SW 1271 (cell line): ENCODE measurements at regions not wholly inside any gene's neighbourhood (a gene's known extent, or its start where the extent isn't known, plus 50 kb on each side); places are given as distances from the start of the nearest gene placed in this dataset.

Source experiments
- DNase-seq, 2 experiments: peaks; one replicate each; lab custom pipeline; 2025; lab: John Stamatoyannopoulos, UW

DNA sequence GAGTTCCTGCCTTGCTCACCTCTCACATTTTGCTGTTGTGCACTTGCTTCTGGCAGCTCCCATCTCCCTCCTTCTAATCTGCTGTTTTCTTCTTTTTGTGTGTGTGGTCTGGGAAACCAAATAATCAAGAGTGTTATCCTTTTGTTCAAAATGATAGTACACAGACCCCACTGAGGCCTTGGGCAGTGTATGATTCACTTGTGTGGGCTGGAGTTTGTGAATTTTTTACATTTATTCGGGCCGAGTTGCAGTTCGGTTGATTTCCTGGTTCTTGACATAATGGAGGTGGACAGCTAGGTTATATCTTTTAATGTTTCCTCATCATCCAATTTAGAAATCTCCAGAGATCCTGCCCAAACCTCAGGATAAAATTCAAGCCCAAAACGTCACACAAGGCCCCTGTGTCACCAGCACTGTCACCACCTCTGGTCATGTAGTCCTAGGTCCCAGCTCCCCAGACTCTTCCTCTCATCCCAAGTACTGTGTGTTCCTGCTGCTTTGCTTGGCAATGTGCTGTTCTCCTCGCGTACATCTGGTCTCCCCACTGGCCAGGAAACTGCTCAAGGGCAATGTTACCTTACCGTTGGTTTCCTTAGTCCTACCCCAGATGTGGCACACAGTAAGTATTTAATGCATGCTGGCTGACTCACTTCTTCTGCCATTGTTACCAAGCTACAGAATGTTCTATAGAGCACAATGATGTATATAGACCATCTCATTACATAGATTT, 55.7 kb upstream of the PHACTR2 start:
- DNase-seq: no peak

DNA sequence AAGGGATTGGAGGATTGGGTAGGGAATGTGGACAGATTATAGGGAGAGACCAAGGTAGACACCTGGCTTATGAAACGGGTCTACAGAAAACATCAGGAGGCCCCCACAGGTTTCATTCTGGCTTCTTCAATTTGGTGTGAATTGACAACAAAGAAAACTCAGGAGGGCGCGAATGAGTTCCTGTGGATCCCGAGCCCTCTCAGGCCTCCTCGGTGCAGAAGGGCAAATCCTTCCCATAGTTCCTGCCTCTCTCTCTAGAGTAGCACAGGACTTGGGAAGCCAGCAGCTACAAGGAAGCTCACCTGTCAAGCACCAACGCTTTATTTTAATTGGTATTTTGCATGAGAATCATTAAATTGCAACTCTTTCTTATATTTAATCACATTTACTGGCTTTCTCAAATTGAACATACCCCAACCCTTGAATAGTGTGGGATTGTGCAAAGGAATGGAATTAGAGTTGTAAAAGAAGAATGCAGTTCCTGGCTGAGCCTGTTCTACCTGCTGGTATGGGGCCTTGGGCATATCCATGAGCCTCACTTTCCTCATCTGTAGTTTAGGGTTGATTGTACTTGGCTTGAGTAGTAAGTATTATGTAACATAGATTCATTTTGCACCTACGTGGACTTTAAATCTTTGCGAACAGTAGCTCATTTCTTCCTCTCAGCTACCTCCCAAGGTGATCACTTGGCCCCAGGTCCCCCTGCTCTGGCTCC, 56.4 kb upstream of the PHACTR2 start:
- DNase-seq: no peak

DNA sequence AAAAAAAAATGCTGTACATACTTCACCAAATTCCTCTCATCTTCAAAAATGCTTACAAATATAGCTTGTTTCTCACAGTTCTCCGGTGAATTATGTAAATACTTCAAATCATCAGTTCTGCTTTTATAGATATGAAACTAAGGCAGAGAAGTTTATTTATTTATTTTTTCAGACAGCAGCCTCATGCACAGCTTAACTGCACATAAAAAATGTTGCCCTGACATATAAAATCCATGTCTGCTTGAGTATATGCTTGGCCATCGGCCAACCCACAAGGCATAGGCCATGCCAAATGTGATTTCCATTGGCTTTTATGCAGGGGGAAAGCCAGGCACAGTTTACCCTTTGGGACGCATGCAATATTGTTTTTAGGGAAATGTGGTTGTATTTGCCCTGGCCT, 57.3 kb upstream of the PHACTR2 start:
- no peak for DNase-seq

DNA sequence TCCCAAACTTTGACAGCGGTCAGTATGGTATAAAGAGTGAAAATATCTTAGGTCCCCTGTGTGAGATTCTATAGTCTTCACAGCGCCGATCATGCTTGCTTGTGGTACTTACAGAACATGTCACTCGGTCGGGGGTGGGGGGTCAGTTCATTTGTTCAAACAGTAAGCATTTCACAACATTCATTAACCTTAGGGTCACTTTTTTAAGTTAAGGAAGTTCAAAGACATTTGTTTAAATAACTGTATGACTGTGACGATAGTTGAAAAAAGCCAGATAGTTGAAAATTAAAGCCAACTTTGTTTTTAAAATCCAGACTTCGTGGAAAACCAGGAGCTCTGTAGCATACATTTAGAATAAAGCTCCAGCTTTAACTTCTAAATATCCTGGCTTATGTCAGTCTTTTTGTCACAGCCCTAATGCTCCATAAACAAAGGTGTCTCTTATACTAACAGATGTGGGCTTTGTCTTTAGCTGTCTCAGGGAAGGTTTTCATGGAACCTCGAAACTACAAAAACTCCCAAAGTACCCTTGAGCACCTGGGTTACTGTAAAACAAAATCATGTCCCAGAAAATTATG, 57.9 kb upstream of the PHACTR2 start:
- DNase-seq: no peak

DNA sequence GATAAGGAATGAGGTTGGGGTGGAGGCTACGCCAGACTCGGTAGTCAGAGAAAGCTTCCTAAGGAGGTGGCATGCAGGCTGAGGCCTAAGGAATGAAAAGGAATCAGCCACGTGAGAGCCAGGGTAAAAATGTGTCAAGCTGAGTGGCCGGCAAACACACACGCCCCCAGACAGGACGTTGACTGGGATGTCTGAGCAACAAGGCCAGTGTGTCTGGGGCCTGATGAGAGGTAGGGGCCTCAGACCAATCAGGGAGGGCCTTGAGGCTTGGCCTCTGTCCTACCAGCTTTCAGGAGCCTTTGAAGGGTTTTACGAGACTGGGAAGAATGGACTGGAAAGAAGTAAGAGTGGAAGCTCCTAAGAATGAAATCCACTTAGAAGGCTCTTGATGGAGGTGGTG, 61.0 kb upstream of the PHACTR2 start:
- no peak for DNase-seq

DNA sequence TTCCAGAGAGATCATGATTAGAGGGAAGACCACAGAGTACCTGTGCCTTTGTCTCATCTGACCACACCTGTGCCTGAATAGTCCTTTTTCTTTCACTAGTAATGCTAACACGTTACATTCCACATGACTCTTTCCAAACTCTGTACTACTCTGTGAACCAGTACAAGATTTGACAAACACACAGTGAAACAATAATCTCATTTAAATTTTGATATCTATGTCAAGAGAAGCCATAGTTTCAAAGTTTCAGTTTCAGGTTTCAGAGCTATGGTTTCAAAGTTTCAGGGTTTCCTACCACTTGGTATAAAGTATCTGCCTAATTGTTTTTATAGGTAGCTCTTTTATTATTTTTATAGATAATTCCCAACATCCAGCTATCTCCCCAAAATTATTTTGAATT, 62.0 kb upstream of the PHACTR2 start:
- DNase-seq: no peak

DNA sequence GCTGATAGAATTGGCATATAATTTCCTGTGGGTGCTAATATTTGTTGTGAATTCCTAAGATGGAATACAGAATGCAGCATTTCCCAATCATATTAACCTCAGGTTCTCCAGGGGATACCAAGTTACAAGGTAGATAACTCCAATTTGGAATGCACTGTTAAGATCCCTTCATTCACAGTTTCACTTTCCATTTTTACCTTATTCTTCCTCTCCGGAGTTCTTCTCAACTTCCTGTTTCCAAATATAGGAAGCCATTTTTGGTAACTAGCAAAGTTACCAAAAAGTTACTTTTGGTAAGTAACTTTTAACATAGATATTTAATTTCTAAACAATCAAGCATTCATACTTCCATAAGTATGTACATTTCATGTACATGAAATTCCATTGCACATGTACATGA, 63.5 kb upstream of the PHACTR2 start:
- no peak for DNase-seq

DNA sequence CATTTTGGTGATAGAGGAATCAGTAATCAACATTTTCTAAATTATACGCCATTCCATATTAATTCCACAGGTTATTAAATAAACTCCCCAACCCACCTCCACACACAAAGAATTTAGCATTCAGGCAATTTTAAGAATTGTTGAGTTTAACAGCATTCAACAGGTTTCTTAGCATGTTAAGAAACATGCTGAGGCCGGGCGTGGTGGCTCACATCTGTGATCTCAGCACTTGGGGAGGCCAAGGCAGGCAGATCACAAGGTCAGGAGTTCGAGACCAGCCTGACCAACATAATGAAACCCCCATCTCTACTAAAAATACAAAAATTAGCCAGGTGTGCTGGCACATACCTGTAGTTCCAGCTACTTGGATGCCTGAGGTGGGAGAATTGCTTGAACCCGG, 64.0 kb upstream of the PHACTR2 start:
- no peak for DNase-seq

DNA sequence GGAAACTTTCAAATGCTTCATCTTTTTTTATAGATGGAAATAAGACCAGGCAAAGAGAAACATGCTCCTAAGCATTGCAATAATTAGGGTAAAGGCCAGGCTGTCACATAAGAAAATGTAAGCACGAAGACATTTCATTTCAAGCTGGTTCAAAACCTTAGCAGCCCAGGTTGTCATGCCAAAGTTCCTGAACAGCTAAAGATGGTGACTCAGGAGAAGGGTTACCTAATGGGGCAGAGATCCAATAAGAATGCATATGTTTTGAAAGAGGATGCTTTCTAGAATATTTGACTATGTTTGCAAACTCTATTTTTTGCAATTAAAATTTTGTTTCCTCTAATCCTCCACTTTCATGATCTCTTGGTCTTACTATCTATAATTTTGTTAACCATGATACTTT, 65.6 kb upstream of the PHACTR2 start:
- DNase-seq: no peak

DNA sequence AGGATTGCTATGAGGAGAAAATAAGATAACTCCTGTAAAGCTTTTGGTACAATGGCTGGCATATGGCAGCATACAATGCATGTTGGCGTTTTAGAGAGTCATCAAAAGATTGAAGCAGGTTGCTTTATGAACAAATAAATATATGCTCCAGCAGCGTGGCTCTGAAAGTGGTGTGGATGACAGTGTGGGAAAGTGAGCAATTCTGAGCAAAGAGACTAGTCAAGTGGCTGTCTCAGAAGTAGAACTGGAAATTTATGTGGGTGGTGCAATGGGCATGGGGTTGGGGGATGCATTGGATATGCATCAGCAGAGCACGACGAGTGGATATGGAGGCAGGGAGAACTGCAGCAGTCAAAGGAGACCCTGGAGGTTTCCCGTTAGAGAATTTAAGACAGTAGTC, 66.2 kb upstream of the PHACTR2 start:
- DNase-seq: no peak

DNA sequence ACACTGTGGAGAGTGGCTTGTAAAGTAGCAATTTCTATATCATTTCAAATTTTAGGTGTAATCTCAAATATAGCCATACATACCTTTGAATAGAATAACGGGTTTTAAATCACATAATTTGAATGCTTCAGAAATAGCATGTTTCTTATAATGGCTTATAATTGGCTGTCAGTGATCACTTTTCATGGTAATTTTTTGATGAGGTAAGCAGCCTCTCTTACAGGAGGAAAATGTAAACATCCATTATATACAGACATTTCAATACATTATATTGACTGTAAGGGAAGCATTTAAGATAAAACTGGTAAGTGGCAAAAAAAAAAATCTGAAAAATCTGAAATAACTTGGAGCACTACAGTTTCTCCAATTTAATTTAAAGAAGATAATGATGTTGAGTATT, 67.8 kb upstream of the PHACTR2 start:
- no peak for DNase-seq

DNA sequence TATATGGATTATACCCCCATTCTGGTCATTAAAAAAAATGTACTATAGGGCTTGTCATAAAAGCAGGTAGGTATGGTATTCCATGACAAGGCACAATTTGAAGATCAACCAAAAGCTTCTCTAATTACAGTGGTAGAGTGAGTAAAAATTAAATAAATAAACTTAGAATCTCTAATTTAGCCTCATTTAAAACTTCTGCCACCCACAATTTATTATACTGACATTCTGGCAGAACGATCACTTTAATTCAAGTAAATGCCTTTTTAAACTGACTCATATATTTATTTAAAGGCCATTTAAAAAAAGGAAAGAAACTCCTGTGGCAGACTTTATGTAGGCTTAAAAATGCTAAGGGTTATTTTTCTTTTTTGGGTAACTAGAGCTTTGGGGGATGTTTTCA, 68.3 kb upstream of the PHACTR2 start:
- DNase-seq: no peak

DNA sequence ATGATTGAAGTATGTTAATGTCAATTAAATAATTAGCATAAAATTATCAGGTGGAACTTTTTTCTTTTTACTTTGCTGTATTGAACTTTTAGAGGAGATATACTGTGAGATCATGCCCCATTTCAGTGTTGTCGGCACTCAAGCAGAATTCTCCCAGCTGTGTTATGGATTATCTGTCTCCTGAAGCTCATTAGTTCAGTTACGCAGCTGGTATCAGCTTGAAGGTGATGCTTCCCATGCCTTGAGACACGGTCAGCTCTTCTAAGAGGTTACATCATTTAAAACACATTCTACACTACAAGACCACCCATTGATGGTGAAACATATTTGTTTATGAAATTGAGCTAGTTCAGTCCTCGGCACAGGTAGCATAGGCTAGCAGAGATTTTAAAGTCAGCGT, 68.9 kb upstream of the PHACTR2 start:
- DNase-seq: no peak

DNA sequence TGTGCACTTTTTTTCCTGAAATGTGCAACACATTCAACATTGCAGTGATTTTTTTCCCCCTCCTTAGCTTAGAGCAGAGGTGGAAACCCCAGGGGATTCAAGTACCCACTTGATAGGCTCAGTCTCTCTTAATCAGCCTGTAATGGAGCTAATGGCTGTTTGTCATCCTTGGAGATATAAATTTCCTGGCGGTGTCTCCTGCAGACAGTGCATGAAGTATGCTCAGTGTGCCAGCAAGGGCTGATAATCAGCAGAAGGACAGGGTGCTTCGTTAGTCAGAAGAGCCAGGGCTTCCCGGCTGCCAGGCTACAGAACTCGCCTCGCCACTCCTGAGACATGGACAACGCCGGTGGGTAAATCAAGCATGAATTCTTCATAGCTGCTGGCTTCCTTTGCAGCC, 69.8 kb upstream of the PHACTR2 start:
- no peak for DNase-seq

DNA sequence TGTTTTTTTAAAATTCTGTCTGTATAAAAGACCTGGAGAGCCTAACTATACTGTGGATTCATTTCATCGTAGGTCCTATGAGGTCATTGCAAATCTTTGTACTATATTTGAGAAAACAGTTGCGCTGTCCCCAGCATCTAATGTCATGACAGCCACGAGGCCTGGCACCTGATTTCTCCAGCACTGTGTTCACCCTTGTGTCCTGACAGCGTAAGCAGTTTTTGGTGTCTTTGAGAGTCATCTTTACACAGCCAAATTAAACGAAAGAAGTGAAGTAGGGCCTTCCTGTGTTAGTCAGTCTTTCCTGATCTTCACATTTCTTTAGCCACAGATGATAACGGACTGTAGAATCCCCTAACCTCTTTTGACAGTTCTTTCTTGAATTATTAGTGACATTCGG, 70.6 kb upstream of the PHACTR2 start:
- no peak for DNase-seq

DNA sequence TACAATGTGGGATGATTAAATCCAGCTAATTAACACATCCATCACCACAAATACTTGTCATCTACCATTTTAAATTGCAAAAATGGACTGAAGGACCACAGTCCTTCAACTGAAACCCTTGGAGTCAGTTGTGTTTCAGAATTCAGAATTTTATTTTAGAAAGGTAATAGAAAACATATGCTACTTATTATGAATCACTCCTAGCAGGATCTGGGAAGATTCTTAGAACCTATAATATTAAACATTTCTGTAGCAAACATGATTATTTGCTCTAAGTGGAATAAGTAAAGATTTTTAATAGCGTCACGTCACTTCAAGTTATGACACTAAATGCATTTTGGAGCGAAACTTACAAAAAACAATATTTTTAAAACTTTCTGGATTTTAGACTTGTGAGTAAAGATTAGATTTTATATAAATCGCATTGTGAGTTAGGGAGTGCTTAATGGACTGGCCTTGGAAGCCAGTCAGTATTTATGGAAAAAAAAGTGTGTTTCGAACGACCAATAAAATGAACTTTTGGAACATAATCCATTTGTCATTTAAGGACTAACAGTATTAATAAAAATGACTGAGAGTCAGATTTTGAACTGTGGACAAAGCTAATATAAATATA, 71.8 kb upstream of the PHACTR2 start:
- DNase-seq: no peak

DNA sequence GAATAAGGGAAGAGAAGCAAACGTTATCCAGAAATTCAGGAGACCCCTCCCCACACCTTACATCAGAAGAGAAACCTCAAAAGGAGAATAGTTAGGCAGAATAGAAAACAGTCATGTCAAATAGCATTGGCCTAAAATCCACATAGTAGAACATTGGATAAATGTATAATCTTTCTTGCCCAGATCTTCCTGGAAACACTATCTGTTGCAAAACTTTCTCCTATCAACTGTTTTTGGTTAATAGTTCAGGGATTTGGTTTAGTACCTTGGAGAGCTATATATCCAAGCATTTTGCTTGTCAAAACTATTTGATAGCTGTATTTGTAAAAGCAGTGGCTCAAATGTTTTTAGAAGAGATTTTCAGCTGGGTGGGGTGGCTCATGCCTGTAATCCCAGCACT, 74.3 kb upstream of the PHACTR2 start:
- DNase-seq: no peak

DNA sequence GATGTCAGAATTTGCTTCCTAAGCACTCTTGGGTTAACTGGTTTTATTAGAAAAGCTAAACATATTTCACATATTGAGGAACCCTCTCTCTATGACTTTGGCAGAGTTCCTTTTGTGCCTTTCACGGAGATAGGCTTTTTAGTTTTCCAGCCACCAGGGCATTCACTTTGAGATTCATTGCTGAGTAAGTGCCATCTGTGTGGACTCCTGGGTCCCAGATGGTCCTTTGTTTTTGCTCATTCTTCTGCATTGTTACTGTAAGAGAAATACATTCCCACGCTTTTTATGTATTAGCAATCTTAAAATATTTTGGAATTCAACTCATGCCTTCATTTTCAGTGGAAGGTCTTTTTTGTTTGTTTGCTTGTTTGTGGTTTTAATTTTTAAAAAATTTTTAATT, 76.3 kb upstream of the PHACTR2 start:
- no peak for DNase-seq

DNA sequence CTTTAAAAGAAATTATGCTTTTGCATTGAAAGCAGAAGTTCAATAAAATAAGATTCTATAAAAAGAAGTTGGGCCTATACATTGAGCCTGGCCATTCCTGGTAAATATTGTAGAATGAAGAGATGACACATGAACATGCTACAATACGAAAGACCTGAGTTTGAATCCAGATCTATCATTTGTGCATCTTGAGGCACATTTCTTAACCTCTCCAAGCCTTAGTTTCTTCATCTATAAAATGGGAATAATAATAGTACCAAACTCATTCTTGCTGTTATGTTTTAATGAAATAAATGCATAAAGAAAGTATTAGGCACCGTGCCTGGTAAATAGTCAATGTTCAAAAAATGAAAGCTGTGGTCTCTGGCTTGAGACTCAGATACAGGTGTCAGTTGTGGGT, 76.9 kb upstream of the PHACTR2 start:
- DNase-seq: no peak

DNA sequence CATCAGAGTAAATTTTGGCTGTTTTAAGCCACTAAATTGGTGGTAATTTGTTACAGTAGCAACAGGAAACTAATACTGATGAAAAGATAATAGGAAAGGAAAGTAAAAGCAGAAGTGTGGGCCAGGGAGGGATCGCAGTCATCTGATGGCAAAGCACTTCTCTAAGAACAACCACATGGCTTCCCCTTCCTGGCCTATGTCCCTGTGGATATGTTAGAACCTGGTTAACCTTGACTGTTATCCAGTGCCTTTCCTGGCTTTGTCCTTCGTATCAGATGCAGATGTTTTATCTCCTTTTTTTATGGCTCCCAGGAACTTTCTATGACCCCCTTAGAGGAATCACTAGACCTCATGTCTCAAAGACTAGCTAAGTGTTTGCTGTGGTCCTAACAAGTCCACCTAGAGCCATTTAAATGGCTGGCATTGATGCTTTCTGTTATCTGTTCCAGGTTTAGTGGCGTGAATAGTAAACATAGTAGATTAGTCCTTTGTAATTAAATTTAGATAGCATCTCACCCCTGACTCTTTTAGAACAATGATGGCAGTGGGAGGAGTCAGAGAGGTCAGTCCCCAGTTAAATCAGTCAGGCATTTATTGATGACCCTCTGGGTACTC, 79.2 kb upstream of the PHACTR2 start:
- no peak for DNase-seq

DNA sequence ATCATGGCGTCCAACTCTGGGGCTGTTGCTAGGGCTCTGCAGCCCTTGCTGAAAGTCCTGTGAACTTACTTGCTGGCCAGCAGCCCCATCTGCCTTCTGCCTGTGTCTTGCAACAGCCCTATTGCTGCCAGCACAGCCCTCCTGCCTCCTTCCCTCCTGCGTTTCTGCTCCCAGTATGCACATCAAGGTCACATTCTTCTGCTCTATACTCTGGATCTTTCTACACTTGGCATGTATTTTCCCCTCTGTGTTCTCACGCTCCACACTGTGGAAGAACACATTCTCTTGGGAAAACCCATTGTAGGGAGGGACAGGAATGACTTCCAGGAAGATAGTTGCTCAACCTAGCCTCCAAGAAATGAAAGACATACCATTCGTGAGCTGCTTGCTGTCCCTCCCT, 80.9 kb upstream of the PHACTR2 start:
- DNase-seq: no peak

DNA sequence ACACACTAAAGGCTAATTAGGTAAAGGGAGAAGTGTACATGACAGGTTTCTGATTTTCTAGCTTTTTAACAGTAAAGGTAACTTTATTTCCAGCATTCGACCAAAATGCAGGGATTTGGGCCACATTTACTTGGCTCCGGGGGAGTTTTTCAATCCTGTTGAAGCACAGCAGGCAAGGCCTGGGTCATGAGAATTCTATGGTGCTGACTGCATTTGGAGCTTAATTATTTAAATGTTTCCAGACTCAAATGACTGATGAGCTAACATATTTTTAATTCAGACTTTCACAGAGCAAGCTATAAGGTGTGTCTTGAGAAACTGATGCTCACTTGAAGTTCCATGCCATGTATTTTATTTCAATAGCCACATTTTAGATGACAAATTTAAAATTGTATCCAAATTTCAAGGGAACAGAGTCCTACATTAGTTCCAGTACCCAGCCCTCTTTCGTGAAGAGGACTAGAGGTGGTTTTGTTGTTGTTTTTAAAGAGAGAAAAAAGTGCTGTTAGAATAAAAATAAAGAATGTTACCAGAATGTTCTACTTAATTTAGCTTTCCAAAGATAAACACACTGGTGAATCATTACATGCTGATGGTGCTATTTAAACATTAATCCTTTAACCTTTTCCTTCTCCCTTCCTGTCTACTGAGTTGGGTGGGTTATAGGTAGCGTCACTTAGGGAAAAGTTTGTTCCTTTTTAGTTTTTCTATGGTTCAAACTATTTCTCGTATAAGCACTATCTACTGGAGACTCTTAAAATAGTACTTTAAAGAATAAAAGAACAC, 82.3 kb upstream of the PHACTR2 start:
- no peak for DNase-seq
